GM21619 (cell line): ENCODE measurements at regions not wholly inside any gene's neighbourhood (a gene's known extent, or its start where the extent isn't known, plus 50 kb on each side); places are given as distances from the start of the nearest gene placed in this dataset.

ENCODE experiments used
- ATAC-seq: cut with Tn5 transposase; IDR thresholded peaks from one replicate; pipeline ENCODE4 v1.9.1; 2021; ENCODE audit not compliant: unreplicated experiment

DNA sequence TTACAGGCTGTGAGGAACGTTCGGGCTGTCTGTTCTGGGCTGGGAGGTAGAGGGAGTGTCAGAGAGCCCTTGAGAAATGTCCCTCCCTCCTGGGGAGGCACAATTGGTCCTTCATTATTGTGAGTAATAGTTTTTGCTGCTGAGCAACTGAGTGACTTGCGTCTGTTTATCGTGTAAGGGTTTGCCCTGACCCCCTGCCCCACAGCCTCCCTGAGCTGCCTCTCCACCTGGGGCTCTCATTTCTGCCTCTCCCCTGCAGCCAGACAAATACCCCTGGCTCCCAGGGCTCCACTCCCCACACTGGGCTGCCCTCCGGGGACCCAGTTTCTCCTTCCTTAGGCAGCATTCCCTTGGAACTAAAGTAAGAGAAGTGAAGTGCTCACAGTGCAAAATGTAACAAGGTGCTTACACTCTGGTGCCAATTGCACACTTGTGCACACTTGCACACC, 174.9 kb upstream of the MVB12B start:
- no peak for ATAC-seq

DNA sequence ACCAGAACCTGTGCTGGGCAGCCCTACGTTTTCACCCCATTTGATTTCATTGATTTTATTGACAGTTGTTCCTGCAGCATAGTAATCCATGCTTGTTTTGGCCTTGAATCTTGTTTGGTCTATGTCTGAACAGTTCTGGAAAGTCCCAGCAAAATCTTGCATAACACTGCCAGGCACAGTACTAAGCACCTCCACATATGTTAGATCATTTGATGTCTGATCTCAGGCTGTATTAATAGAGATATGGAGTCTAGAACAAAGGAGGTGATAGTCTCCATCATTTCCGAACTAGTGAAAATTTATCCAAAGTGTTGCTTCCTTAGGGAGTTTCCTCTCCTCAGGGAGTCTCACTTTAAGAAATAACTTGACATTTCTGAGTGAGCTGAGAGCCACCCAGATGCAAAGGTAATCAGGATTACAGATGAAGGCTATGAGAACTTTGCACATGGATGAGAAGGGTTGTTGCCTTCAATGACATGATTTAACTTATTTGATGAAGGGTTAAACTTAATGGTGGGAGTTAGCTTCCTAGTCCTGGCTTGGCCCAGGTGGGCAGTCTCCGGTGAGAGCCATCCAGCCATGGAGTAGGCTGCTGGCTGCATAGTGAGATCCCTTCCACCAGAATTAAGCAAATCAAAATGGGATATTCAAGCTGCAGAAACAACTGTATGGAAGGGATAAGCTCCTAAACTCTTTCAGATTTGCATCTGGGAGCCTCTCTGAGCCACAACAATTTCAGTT, 173.8 kb upstream of the MVB12B start:
- no peak for ATAC-seq

DNA sequence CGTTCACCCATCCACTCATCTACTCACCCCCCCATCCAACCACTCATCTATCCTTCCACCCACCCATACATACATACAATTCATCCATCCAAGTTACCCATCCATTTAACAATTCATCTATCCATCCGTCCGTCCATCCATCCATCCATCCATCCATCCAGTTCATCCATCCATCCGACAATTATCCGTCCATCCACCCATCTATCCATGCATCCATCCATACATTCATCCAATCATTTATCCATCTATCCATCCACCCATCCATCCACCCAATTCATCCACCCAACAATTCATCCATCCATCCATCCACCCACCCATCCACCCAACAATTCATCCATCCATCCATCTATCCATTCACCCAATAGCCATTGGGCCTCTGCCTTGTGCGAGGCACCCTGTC, 173.2 kb upstream of the MVB12B start:
- no peak for ATAC-seq

DNA sequence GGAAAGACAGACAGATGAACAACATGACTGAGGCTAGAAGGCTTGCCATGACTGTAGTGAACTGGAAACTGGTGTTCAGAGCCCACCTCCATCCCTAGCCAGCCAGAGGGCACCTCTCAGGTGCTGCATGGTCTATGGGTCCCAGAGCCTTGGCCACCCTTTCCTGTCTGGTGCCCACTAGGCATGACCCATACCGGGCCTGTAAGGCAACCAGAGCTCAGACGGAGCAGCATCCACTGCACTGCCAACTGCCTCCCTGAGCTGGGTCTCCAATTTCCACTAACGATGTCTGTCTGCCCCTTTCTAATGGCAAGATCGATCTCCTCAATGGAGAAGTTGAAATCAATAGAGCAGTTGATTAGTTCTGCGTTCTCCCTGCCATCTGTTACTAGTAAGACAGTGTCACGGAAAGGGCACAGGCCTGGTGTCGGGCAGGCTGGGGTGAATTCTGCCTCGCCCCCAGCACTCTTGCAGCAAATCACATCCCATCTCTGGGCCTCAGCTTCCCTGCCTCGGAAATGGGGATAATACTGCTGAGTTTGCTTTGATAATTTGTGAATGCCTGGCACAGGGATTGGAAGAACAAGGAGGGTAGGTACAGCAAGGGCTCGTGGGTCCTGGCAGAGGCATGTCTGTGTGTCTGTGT, 172.3 kb upstream of the MVB12B start:
- no peak for ATAC-seq

- ATAC-seq: no peak
Observed at GRCh38 chr9:126154869-126155268, 171.8 kb upstream of the MVB12B start.

DNA sequence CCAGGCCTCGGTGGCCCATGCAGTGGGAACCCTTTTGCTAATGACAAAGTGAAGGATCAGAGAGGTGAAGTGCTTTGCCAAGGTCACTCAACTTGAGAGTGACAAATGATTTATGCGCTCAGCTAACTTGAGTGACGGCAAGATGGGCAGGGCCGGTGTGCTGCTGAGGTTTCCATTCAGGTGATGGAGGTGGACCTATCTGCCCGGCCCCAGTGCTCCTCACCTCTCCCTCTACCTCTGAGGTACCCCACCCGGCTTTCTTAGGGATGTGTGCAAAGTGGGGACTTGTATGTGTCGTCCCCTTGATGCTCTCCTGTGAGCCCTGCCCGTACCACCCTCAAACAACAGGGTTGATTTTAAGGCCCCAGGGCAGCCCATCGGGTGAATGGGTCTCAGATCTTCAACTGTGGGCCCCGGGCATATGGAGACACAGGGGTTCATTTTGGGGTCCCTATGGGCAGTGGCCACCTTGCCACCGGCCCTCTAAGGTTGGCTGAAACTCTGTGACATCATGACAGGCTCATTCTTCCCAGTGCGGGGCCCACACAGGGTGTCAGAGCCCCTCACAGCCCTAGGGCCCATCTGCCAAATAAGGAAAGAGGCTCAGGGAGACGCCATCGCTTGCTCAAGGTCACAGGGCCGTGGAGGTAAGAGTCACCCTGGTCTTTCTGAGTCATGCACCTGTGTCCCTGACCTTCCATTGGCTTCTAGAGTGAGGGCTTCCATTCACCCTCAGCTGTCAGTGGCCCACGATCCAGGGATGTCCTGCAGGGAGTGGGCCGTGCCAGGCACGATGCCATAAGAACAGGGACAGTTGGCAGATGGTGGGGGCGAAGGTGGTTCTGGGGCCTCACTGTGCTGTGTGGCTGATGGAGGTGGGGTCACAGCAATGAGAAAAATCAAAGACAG, 170.6 kb upstream of the MVB12B start:
- no peak for ATAC-seq

- no peak for ATAC-seq
Observed at GRCh38 chr9:126156898-126157297, 169.7 kb upstream of the MVB12B start.

- no peak for ATAC-seq
Observed at GRCh38 chr9:126157423-126157822, 169.2 kb upstream of the MVB12B start.

- no peak for ATAC-seq
Observed at GRCh38 chr9:126157826-126158587, 168.6 kb upstream of the MVB12B start.

DNA sequence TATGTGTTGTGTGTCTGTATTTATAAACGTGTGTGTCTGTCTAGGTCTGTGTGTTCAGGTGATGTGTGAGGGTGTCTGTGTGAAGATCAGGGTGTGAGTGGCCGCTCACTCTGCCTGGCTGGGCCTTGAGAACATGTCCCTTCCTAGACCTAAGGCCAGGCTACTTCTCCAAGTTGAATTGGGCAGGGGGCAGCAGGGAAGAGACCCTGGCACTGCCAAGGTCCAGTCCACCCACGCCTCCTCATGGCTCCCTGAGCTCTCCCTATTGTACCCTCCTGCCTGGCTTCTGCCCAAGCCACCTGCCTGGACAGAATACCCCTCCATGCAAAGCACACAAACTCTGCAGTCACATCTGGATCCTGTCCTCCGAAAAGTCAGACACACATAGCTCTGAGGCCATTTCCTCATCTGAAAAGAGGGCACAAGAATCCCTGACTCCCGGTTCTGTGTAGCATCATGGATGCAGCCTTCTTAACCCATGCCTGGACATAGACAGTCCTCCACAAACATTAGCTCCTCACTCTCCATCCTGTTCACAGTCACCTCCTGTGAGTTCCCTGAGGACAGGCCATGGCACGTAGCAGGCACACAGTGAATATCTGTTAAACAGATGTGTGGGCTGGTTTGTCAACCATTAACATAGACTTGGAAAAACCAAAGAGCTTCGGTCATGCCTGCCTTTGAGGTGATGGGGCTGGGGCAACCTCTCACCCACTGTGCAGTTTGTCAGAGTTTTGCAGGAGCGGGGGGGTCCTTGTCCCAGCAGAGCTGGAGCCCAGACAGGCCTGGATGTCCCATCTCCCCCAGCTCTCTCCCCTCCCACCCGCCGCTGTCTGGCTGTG, 167.8 kb upstream of the MVB12B start:
- ATAC-seq: no peak

GRCh38 chr9:126159430-126160060, 167.1 kb upstream of the MVB12B start:
- no peak for ATAC-seq

DNA sequence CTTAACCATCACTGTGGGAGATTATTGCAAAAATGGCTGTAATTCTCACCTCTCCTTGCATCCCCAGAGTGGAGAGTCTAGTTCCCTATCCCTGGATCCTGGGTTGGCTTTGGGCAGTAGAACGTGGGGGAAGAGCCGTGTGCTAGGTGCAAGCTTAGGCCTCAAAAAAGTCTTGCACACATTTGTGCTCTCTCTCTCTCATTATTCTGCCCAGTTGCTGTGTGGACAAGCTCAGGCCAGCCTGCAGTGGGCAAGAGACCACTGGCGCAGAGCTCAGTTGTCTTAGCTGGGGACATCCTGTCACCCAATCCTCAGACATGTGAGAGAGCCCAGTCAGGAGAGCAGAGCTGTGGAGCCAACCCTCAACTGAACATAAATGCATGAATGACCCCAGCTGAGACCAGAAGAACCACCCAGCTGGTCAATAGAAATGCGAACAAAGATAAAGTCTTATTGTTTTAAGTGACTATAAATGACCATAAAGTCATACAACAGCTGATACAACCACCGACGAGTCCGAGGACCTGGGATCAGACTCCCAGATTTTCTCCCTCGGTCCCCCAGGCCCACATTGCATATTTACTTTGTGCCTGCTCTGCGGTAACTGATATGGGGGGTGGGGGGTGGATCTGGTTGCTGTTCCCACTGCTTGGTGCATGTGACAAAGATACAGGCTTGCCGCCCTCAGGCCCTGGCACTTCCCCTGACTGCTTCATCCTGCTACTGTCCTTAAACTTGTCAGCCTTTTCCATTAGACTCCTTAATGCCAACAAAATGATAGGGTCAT, 166.4 kb upstream of the MVB12B start:
- no peak for ATAC-seq

DNA sequence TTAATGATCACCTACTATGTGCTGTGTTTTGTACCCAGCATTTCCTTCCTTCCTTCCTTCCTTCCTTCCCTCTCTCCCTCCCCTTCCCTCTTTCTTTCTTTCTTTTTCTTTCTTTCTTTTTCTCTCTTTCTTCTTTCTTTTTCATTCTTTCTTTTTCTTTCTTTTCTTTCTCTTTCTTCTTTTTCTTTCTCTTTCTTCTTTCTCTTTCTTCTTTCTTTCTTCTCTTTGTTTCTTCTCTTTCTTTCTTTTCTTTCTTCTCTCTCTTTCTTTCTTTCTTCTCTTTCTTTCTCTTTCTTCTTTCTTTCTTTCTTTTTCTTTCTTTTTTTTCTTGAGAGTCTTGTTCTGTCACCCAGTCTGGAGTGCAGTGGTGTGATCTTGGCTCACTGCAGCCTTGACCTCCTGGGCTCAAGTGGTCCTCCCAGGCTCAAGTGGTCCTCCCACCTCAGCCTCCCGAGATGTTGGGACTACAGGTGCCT, 165.7 kb upstream of the MVB12B start:
- ATAC-seq: no peak

- ATAC-seq: no peak
Observed at GRCh38 chr9:126162611-126163381, 163.8 kb upstream of the MVB12B start.

DNA sequence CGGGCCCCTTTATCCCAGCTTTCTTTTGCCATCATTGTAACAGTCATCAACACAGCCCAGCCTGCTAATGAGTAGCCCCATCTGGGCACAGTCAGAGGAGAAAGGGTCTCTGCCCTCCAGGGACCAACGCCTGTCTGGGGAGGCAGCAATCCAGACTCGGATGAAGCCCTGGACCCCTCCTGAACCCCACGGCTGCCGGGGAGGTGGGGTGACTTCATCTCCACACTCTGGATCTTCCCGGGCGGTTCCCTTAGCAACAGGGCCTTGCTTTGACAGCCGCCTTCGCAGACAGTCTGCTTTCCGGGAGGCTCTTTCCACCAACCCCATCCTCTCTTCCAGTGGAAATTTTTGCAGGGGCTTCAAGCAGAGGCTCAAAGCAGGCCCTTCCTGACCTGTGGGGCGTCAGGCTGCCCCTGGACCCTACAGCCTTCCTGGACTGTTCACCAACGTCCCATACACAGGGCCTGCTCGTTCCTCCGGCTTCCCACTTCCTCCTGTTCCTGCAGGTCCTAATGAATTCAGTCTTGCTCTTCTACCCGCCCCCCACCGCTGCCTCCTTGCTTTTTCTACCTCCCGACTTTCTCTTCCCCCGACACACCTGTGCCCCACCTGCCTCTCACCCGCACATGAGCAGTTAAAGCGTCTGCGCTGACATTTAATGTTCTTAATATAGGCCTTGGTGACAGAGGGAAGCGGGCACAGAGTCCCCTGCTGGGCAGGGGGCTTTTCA, 161.7 kb upstream of the MVB12B start:
- ATAC-seq: no peak

GRCh38 chr9:126165755-126166154, 160.9 kb upstream of the MVB12B start:
- no peak for ATAC-seq

GRCh38 chr9:126166291-126166690, 160.3 kb upstream of the MVB12B start:
- no peak for ATAC-seq
